ENCODE measurements at regions not wholly inside any gene's neighbourhood (a gene's known extent, or its start where the extent isn't known, plus 50 kb on each side); places are given as distances from the start of the nearest gene placed in this dataset.

GRCh38 chr13:43985422-43986072 lies 105.8 kb downstream of the LACC1 start:
- DNase-seq = no peak

- DNase-seq = no peak
Measured at GRCh38 chr13:43986421-43986981, 106.8 kb downstream of the LACC1 start.

GRCh38 chr13:43988302-43988701 lies 108.6 kb downstream of the LACC1 start:
- DNase-seq = no peak

- DNase-seq = no peak
Measured at GRCh38 chr13:43990021-43990420, 110.3 kb downstream of the LACC1 start.

GRCh38 chr13:43990829-43991228 lies 111.1 kb downstream of the LACC1 start:
- DNase-seq = no peak

- no peak for DNase-seq
Measured at GRCh38 chr13:43991773-43992201, 112.1 kb downstream of the LACC1 start.

GRCh38 chr13:43992211-43992610 lies 112.5 kb downstream of the LACC1 start:
- no peak for DNase-seq

GRCh38 chr13:43994999-43995859 lies 115.5 kb downstream of the LACC1 start:
- DNase-seq = no peak

GRCh38 chr13:43996221-43996620 lies 116.5 kb downstream of the LACC1 start:
- no peak for DNase-seq

- DNase-seq = no peak
Measured at GRCh38 chr13:44003481-44003880, 123.8 kb downstream of the LACC1 start.

- no peak for DNase-seq
Measured at GRCh38 chr13:44004878-44005277, 125.2 kb downstream of the LACC1 start.

- no peak for DNase-seq
Measured at GRCh38 chr13:44007451-44007850, 127.7 kb downstream of the LACC1 start.

- no peak for DNase-seq
Measured at GRCh38 chr13:44011036-44011435, 131.3 kb downstream of the LACC1 start.

- no peak for DNase-seq
Measured at GRCh38 chr13:44012910-44013757, 133.4 kb downstream of the LACC1 start.

GRCh38 chr13:44013758-44014291 lies 134.1 kb downstream of the LACC1 start:
- no peak for DNase-seq

- no peak for DNase-seq
Measured at GRCh38 chr13:44014501-44014900, 134.8 kb downstream of the LACC1 start.

GRCh38 chr13:44015118-44015517 lies 135.4 kb downstream of the LACC1 start:
- no peak for DNase-seq

GRCh38 chr13:44015811-44016210 lies 136.1 kb downstream of the LACC1 start:
- no peak for DNase-seq

GRCh38 chr13:44017756-44018309 lies 138.1 kb downstream of the LACC1 start:
- DNase-seq = no peak

- no peak for DNase-seq
Measured at GRCh38 chr13:44019651-44020050, 139.9 kb downstream of the LACC1 start.

- DNase-seq = no peak
Measured at GRCh38 chr13:44021422-44021821, 141.7 kb downstream of the LACC1 start.

- peak in 1 of 2 donors; percentile 8 for DNase-seq
Measured at GRCh38 chr13:44022196-44022595, 142.5 kb downstream of the LACC1 start.

Data from inflammatory macrophage treated with lipopolysaccharide for 1 hour (primary cell).